ENCODE measurements at regions not wholly inside any gene's neighbourhood (a gene's known extent, or its start where the extent isn't known, plus 50 kb on each side); places are given as distances from the start of the nearest gene placed in this dataset.

GRCh38 chr15:68507447-68507846, 71.3 kb upstream of the CORO2B start:
- TF ChIP-seq CTCF (IDR thresholded peaks at IDR 0.05) = no peak
- no peak for TF ChIP-seq POLR2A (IDR thresholded peaks at IDR 0.05)

Measured in uterus (tissue), 2 donors.